HEK293 (cell line): ENCODE measurements at regions not wholly inside any gene's neighbourhood (a gene's known extent, or its start where the extent isn't known, plus 50 kb on each side); places are given as distances from the start of the nearest gene placed in this dataset.
A peak's percentile ranks its signal among the peaks of the same experiment; 100 is the strongest.
"Not testable (repeated sequence)": the region's sequence is repeated elsewhere in the genome, so short reads cannot be mapped to it uniquely, and the experiment has no call there.

Experiments
- CTCF ChIA-PET: fragments of 350-600 bp; formaldehyde crosslinking; extraction: SDS; loops from one replicate; lab custom pipeline; 2021; ENCODE audit warnings: antibody characterized with exemption; lab: Yijun Ruan, JAX
- POLR2A ChIA-PET: fragments of 300-600 bp; formaldehyde crosslinking; extraction: SDS; loops from one replicate; lab custom pipeline; 2020; ENCODE audit warnings: antibody characterized with exemption, inconsistent platforms; lab: Yijun Ruan, JAX
- H3K27ac ChIP-seq: fragments of 200-500 bp; sonication (Bioruptor generic); 2 replicates; pipeline ENCODE4 v1.5.1; 2014; ENCODE audit warnings: low read depth, low read length, control low read depth, inconsistent platforms; ENCODE audit errors: extremely low read depth
- H3K36me3 ChIP-seq, 2 experiments: fragments of 200-500 bp in 1 of 2; sonication (Bioruptor generic) in 1 of 2; 1 replicate in 1 of 2; 2 replicates in 1 of 2; pipeline ENCODE4 v1.5.1; 2014 to 2017; ENCODE audit warnings: inconsistent platforms in 2 of 2, low read length in 2 of 2; ENCODE audit not compliant: control insufficient read depth in 2 of 2, insufficient read depth in 1 of 2
- H3K4me1 ChIP-seq: fragments of 200-500 bp; sonication (Bioruptor generic); 2 replicates; pipeline ENCODE4 v1.5.1; 2014; ENCODE audit warnings: mild to moderate bottlenecking, low read length, inconsistent platforms; ENCODE audit not compliant: control insufficient read depth, insufficient read depth
- H3K4me3 ChIP-seq: 2 replicates; pipeline ENCODE4 v1.5.1; 2011; ENCODE audit warnings: low read depth, mild to moderate bottlenecking, control low read depth, low read length, moderate library complexity
- H3K9me3 ChIP-seq: fragments of 200-500 bp; sonication (Bioruptor generic); 2 replicates; pipeline ENCODE4 v1.5.1; 2014; ENCODE audit warnings: low read depth, low read length, inconsistent platforms; ENCODE audit not compliant: control insufficient read depth, insufficient read depth
- GLI2 ChIP-seq: fragments of 450-650 bp; formaldehyde crosslinking; IDR thresholded peaks from 2 replicates; pipeline ENCODE4; 2017; ENCODE audit warnings: missing biosample characterization, missing genetic modification characterization, low read depth, borderline replicate concordance
- GLIS1 ChIP-seq: fragments of 450-650 bp; formaldehyde crosslinking; IDR thresholded peaks from 2 replicates; pipeline ENCODE4 v1.5.1; 2016; ENCODE audit warnings: missing biosample characterization, missing genetic modification characterization
- KLF1 ChIP-seq: fragments of 450-650 bp; formaldehyde crosslinking; IDR thresholded peaks from 2 replicates; pipeline ENCODE4 v1.5.1; 2016; ENCODE audit warnings: missing biosample characterization, missing genetic modification characterization
- OVOL3 ChIP-seq: fragments of 450-650 bp; formaldehyde crosslinking; IDR thresholded peaks from 2 replicates; pipeline ENCODE4 v1.5.1; 2016; ENCODE audit warnings: missing biosample characterization, missing genetic modification characterization
- REPIN1 ChIP-seq: fragments of 450-650 bp; formaldehyde crosslinking; IDR thresholded peaks from 2 replicates; pipeline ENCODE4 v1.5.1; 2017; ENCODE audit warnings: missing biosample characterization, missing genetic modification characterization, low read depth
- SCRT1 ChIP-seq: fragments of 450-650 bp; formaldehyde crosslinking; IDR thresholded peaks from 2 replicates; pipeline ENCODE4 v1.5.1; 2016; ENCODE audit warnings: missing biosample characterization, missing genetic modification characterization, borderline replicate concordance
- SCRT2 ChIP-seq: fragments of 450-650 bp; formaldehyde crosslinking; IDR thresholded peaks from 2 replicates; pipeline ENCODE4 v1.5.1; 2016; ENCODE audit warnings: missing biosample characterization, missing genetic modification characterization
- YY2 ChIP-seq: fragments of 450-650 bp; formaldehyde crosslinking; IDR thresholded peaks from 2 replicates; pipeline ENCODE4 v1.5.1; 2016; ENCODE audit warnings: missing biosample characterization, missing genetic modification characterization
- ZIC2 ChIP-seq: fragments of 450-650 bp; formaldehyde crosslinking; IDR thresholded peaks from 2 replicates; pipeline ENCODE4 v1.5.1; 2016; ENCODE audit warnings: missing biosample characterization, missing genetic modification characterization
- ZNF211 ChIP-seq: fragments of 450-650 bp; formaldehyde crosslinking; IDR thresholded peaks from 2 replicates; pipeline ENCODE4 v1.5.1; 2016; ENCODE audit warnings: low read depth, missing biosample characterization, missing genetic modification characterization
- ZNF354C ChIP-seq: fragments of 450-650 bp; formaldehyde crosslinking; IDR thresholded peaks from 2 replicates; pipeline ENCODE4 v1.5.1; 2016; ENCODE audit warnings: missing biosample characterization, missing genetic modification characterization, low read depth, borderline replicate concordance
- ZNF426 ChIP-seq: fragments of 450-650 bp; formaldehyde crosslinking; IDR thresholded peaks from 2 replicates; pipeline ENCODE4 v1.5.1; 2017; ENCODE audit warnings: missing biosample characterization, missing genetic modification characterization, mild to moderate bottlenecking, inconsistent platforms, moderate library complexity
- ZNF488 ChIP-seq: fragments of 450-650 bp; formaldehyde crosslinking; IDR thresholded peaks from 2 replicates; pipeline ENCODE4 v1.5.1; 2016; ENCODE audit warnings: missing biosample characterization, missing genetic modification characterization
- ZNF510 ChIP-seq: fragments of 450-650 bp; formaldehyde crosslinking; IDR thresholded peaks from 2 replicates; pipeline ENCODE4 v1.5.1; 2018; ENCODE audit warnings: mild to moderate bottlenecking, missing genetic modification characterization, missing biosample characterization; ENCODE audit not compliant: insufficient replicate concordance
- ZNF561 ChIP-seq: fragments of 450-650 bp; IDR thresholded peaks from 2 replicates; pipeline ENCODE4 v1.5.1; 2018; ENCODE audit warnings: missing biosample characterization, missing genetic modification characterization, borderline replicate concordance
- ZNF571 ChIP-seq: fragments of 450-650 bp; formaldehyde crosslinking; IDR thresholded peaks from 2 replicates; pipeline ENCODE4 v1.5.0; 2017; ENCODE audit warnings: missing biosample characterization, missing genetic modification characterization
- ZNF621 ChIP-seq: fragments of 450-650 bp; formaldehyde crosslinking; IDR thresholded peaks from 2 replicates; pipeline ENCODE4 v1.5.1; 2017; ENCODE audit warnings: missing biosample characterization, missing genetic modification characterization
- ZNF623 ChIP-seq: fragments of 450-650 bp; formaldehyde crosslinking; IDR thresholded peaks from 2 replicates; pipeline ENCODE4 v1.5.1; 2016; ENCODE audit warnings: missing biosample characterization, missing genetic modification characterization
- ZNF776 ChIP-seq: fragments of 450-650 bp; formaldehyde crosslinking; IDR thresholded peaks from 2 replicates; pipeline ENCODE4 v1.5.0; 2017; ENCODE audit warnings: missing biosample characterization, missing genetic modification characterization, borderline replicate concordance
- TF ChIP-seq, protein P1 (sequence below): fragments of 450-650 bp; formaldehyde crosslinking; IDR thresholded peaks from 2 replicates; pipeline ENCODE4 v1.5.1; 2016; ENCODE audit warnings: missing biosample characterization, missing genetic modification characterization

DNA sequence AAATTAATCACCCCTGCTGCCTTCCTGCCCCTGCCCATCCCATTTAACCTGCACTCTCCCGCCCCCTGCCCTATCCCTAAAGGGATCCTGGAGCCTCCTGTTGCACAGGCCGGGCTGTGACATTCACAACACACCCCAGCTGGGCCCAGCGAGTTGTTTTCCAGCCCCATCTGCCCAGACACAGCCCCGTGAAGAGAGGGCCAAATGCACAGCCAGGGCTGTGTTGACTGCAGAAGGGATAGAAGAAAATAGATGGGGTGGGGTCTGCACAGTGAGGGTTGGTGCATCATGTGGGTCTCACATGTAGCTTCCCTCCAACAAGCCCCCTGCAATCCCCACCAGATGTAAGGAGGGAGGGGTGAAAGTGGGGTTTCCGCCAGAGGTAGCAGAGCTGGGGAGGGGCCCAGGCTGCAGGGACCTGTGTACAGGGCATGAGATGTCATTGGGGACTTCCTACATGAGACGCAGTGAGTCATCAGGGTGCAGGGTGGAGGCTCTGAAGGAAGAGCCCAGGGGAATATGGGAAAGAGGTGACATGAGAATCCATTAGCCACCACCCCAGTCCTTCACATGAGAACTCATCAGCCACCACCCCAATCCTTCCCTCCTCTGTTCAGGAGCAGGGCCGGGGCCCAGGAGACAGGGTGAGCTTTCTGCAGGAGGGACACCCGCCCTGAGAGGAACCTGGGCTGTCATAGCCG, 339.3 kb downstream of the PREX1 start:
- POLR2A ChIA-PET, H3K4me1 ChIP-seq, H3K36me3 ChIP-seq, H3K9me3 ChIP-seq, H3K27ac ChIP-seq, H3K4me3 ChIP-seq: not testable (repeated sequence)
- TF ChIP-seq KLF1 (tag by site-specific recombination), result peak; percentile 55
- CTCF ChIA-PET, result interaction anchor here (0.6 to 0.7 kb wide), 2 partner anchors 132 to 462 kb away, joined by 4 to 6 read pairs; no protein-coding TSS in a partner anchor

GRCh38 chr20:48486065-48486464, 341.7 kb downstream of the PREX1 start:
- POLR2A ChIA-PET, result no interaction called here
- TF ChIP-seq SCRT2 (tag by site-specific recombination) (peak; percentile 91), ZNF776 (tag by site-specific recombination) (no peak), ZNF571 (tag by site-specific recombination) (no peak), ZNF426 (tag by site-specific recombination) (no peak), SCRT1 (peak; percentile 71; the same call in 1 of the 2 replicates), OVOL3 (tag by site-specific recombination) (no peak), ZNF354C (tag by site-specific recombination) (no peak)
- TF ChIP-seq, protein P1, sequence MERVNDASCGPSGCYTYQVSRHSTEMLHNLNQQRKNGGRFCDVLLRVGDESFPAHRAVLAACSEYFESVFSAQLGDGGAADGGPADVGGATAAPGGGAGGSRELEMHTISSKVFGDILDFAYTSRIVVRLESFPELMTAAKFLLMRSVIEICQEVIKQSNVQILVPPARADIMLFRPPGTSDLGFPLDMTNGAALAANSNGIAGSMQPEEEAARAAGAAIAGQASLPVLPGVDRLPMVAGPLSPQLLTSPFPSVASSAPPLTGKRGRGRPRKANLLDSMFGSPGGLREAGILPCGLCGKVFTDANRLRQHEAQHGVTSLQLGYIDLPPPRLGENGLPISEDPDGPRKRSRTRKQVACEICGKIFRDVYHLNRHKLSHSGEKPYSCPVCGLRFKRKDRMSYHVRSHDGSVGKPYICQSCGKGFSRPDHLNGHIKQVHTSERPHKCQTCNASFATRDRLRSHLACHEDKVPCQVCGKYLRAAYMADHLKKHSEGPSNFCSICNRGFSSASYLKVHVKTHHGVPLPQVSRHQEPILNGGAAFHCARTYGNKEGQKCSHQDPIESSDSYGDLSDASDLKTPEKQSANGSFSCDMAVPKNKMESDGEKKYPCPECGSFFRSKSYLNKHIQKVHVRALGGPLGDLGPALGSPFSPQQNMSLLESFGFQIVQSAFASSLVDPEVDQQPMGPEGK (tag by site-specific recombination), result no peak
- CTCF ChIA-PET, result interaction anchor here (0.6 to 1.0 kb wide), 2 partner anchors 418 to 822 kb away, joined by 3 to 6 read pairs; no protein-coding TSS in a partner anchor
- Histone ChIP-seq H3K36me3 (no peaks in the 10 kb centered on the region), H3K4me3 (no peak overlapping the region), H3K27ac (no peak overlapping the region), H3K4me1 (no peaks in the 10 kb centered on the region), H3K9me3 (no peaks in the 10 kb centered on the region)

DNA sequence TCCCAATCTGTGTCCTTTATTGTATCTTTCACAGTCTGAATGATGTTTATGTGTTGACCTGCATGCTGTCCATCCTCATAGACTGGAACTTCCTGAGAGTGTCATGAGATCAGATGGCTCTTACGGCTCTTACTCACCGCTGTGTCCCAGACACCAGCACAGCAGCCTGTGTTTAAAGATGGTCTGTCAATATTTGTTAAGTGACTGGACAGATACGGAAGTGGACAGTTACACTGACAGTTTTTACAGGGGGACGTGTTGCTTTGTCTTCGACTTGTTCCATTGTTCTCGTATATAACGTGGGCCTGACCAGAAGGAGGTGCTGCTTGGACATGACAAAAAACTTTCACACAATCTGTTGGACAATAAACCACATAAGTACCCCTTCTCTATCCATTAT, 342.6 kb downstream of the PREX1 start:
- H3K9me3 ChIP-seq, POLR2A ChIA-PET, H3K4me3 ChIP-seq, H3K36me3 ChIP-seq, H3K4me1 ChIP-seq, H3K27ac ChIP-seq, CTCF ChIA-PET: not testable (repeated sequence)

DNA sequence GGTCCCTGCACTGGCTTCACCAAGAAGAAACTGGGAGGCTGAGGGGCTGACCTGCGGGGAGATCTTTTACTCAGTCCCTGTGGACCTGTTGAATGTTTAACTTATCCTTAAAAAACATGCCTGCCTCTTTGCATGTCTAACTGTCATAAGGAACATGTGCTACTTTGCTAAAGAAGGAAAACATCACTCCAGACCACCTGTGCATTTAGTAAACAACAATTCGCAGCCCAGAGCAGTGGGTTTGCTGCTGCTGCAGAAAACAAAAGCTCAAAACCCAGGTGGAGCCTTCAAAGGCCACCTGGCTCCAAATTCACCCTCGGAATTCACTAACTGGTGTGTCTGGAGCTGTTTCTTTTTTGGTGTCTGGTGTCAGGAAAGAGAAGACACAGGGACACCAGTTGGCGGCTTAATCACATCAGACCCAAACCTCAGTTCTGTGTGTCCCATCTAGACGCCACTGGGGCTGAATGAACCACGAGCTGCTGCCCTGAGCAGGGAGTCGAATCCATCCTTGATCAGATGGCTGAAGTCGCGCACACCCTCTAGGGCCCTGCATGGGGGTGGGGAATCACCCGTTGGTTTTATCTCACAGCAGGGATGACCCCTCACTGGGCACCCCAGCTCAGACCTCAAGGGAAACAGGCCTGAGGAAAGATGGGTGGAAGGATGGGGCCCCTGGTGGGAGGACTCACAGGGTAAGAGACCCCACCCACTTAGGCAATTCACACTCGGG, 344.3 kb downstream of the PREX1 start:
- H3K4me3 ChIP-seq, result no peak overlapping the region
- H3K4me1 ChIP-seq, result 0 out of 2 replicates have a peak, but pooled peaks cover 2% of the 10 kb centered on the region
- H3K36me3 ChIP-seq, result no peaks in the 10 kb centered on the region
- no peak overlapping the region for H3K27ac ChIP-seq
- TF ChIP-seq SCRT2 (tag by site-specific recombination), result peak; percentile 50; the same call in 1 of the 2 replicates
- TF ChIP-seq ZNF211 (tag by site-specific recombination), result no peak
- no peak for TF ChIP-seq ZNF571 (tag by site-specific recombination)
- TF ChIP-seq ZNF621 (tag by site-specific recombination), result no peak
- TF ChIP-seq GLI2, result no peak
- no peak for TF ChIP-seq YY2 (tag by site-specific recombination)
- no peak for TF ChIP-seq SCRT1
- TF ChIP-seq REPIN1 (tag by site-specific recombination), result no peak
- no peak for TF ChIP-seq GLIS1 (tag by site-specific recombination)
- no peak for TF ChIP-seq ZNF488 (tag by site-specific recombination)
- no peak for TF ChIP-seq ZNF561 (tag by site-specific recombination)
- TF ChIP-seq ZNF623 (tag by site-specific recombination), result no peak
- no peak for TF ChIP-seq ZNF510 (tag by site-specific recombination)
- TF ChIP-seq, protein P1 (tag by site-specific recombination), result no peak
- peak; percentile 66; the same call in 1 of the 2 replicates for TF ChIP-seq ZIC2 (tag by site-specific recombination)
- POLR2A ChIA-PET, result no interaction called here
- CTCF ChIA-PET, result interaction anchor here (2.4 kb wide), 1 partner anchor 137 kb away, joined by 12 read pairs; no protein-coding TSS in a partner anchor
- no peaks in the 10 kb centered on the region for H3K9me3 ChIP-seq
